ENCODE measurements at regions not wholly inside any gene's neighbourhood (a gene's known extent, or its start where the extent isn't known, plus 50 kb on each side); places are given as distances from the start of the nearest gene placed in this dataset.
A peak's percentile ranks its signal among the peaks of the same experiment; 100 is the strongest.
"Not testable (repeated sequence)": the region's sequence is repeated elsewhere in the genome, so short reads cannot be mapped to it uniquely, and the experiment has no call there.

DNA sequence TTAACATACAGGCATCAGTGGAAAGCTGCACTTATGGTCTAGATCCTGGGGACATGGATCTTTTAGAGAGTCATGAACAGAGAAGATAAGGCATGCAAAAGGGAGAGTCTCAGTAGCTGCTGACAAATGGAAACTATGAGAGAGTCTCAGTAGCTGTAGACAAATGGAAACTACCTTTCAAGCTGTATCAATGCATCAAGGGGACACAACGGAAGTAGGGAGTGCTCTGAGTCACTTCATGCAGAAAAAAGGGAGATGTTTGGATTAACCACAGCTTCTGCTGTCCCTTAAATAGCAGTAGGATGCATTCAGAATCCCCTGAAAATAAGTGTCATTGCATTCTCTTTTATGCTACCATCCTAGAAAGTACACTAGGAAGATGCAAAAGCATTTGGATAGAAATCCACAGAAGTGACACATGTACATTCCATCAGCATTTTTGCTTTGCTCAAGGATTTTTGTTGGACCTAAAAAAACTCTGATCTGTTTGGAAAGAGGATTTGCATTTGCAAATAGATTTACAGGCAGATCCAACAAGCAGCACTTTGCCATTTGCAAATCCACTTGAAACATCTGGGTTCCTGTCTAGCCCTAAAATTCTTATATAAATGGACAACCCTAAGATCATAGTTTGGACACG, 227.5 kb upstream of the LMO3 start:
- no peak for DNase-seq

DNA sequence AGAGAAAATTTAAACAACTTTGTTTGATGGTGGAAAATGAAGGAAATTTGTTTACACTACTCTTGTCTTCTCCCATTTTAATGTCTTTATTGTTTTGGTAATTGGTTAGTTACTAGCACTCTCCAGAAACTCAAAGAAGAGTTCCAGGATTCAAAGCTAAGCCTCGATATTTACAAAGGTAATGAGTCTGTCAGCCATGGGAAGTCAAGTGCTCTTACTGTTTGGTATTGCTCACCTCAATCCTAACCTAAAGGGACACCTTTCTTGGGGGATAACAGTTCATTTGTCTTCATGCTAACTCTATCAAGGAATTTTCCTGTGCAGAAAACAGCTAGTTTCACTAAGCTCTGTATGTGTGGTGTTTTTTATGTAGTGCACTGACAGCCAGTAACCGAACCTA, 222.9 kb upstream of the LMO3 start:
- DNase-seq, result peak; percentile 63

DNA sequence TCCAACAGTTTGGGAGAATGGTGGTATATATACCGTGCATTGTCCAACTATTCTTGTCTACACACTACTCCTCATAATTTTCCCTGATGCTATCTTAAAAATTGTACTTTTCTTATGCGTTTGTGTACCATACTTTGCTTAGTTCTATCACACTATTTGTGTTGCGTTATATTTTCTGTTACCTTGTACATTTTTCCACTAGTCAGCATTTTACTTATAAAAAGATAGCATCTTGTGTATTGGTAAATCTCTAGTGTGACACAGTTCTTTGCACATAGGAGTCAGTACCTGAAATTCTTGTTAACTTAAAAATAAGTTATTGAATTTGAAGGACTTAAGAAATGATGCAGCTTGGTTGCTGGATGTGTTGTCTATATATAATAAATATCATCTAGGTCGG, 201.8 kb upstream of the LMO3 start:
- DNase-seq, result no peak

DNA sequence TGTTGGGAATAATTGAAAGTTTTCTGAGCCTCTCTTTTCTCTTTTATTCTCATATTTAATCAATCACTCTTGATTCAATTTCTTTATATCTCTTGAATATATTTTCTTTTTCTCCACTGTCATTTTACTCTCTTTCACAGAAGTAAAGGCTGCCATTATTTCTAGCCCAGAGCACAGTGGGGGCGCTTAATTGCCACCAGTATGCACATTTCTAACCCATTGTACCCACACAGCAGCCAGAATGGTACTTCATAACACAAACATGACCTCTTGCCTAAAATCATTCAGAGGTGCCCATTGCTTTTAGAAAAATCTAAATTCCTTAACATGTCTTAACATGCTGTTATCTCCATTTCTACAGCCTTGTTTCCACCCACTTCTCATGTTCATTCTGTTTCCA, 190.2 kb upstream of the LMO3 start:
- no peak for DNase-seq

DNA sequence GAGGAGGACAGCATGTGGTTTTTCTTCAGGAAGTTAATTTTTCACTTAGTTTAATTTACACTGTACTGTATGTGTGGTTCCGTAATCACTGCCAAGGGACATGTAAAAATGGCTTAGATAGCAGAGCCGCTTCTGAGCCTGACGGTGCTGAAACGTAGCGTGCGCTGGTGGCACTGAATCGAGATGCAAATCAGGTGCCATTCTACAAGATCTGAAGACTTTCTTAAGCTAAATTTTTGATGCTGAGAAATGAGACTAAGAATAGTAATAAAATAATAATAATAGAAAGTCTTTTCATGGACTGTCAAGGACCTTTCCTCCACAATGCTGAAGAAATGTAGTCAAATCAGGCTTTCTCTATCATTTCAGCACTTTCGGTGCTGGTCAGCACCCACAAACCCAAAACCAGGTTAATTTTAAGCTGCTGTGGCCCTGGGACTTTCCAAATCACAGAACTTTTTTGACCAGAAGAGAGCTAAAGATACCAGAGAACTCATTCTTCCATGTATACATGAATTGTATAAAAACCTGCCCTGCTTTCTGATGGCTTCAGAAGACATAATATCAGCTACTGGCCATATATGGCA, 183.3 kb upstream of the LMO3 start:
- no peak for DNase-seq

DNA sequence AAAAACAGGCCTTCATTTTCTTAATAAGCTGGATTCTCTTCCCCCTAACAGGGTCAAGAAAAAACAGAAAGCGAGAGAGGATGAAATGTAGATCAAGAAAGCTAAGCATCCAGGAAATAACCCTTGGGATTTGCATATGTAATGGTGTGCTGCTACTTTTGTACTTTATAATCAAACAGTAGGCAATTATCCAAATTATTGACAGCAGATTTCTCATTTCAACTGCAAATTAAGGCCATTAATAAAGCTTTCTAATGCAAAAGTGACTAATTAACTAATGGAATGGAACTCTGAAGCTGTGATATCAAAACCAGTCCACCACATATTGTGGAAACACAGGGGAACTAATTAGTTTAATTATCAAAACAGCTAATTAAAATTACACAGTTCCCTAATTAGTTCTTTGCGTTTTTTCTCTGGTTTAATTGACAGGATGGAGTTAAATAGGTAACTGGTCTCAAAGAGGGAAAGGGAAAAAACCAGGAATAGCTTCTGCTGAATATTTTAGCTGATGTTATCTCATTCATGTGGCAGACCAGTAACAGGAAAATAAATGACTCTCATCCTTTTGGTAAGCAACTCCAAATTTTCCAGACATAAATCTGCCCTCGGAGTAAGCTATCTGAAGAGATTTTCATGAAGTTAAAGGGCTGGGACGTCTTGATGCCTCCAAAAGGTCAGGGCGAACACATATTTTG, 182.7 kb upstream of the LMO3 start:
- DNase-seq, result no peak

DNA sequence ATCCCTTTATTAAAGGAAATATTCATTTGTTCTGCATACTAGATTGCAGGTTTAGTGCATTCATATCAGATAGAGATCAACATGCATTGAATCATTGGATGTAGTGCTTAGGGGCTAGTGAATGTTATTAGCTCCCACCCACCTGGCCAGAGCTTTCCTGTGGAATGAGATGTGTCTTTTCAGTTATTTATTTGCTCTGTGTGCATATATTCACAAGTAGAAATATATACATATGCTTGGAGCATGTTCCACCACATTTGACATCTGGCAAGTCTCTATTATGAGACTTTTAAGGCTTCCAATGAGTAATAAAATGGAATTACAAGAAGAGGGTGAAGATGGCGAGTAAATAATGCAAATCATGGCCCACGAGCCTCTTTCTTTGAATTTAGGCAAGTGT, 180.0 kb upstream of the LMO3 start:
- DNase-seq, result no peak

DNA sequence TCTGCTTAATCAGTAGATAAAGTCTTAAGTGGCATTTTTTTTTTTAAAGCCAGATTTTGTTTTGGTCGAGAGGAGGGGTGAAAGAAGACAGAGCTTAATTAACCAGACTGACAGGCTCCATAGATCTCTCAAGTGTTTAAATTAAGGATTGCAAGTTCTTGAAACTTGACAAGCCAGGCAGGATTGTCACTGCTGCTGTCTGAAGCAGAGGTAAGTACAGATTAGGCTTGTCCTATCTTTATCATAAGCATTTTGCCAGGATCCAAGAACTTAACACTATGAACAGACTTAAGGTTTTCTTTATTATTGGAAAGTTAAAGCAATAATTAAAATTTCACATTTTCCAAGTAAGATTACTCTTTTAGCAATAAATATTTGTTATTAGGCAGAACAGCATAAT, 179.6 kb upstream of the LMO3 start:
- no peak for DNase-seq

DNA sequence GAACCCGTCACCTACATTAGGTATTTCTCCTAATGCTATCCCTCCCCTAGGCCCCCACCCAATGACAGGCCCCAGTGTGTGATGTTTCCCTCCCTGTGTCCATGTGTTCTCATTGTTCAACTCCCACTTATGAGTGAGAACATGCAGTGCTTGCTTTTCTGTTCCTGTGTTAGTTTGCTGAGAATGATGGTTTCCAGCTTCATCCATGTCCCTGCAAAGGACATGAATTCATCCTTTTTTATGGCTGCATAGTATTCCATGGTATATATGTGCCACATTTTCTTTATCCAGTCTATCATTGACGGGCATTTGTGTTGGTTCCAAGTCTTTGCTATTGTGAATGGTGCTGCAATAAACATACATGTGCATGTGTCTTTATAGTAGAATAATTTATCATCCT, 163.2 kb upstream of the LMO3 start:
- DNase-seq, result not testable (repeated sequence)

DNA sequence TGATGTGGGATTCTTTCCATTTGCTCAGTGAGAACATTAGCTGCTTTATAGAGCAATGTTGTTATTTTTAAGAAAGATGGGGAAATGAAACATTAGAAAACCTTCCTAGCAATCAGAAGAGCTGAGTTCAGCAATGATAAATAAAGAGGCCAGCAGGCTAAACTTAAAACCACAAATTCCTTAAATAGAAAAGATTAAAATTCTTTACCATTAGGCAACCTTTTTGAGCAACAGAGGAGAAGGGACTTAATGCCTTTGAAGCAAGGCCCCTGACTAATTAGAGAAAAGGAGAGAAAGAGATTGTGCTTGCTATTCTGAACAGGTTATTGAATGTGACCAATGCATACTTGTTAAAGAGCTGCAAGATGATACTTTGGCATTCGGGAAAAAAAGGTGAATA, 160.8 kb upstream of the LMO3 start:
- no peak for DNase-seq

DNA sequence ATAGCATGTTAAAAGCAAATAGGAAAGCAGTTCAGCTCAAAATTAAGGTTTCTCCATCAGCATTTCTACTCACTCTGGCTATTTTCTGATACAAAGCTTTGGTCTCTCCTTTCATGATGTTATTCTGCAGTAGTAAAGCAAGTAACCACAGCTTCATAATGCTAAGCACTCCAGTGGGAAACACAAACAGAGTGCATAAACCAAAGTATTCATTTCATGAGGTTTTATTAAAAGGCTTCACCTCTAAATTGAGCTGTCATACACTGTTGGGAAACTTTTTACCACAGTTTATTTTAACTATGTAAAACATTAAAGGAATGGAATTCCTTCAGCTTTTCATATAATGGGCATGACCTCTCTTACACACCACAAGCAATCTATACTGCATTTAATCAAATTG, 157.9 kb upstream of the LMO3 start:
- DNase-seq, result no peak

DNA sequence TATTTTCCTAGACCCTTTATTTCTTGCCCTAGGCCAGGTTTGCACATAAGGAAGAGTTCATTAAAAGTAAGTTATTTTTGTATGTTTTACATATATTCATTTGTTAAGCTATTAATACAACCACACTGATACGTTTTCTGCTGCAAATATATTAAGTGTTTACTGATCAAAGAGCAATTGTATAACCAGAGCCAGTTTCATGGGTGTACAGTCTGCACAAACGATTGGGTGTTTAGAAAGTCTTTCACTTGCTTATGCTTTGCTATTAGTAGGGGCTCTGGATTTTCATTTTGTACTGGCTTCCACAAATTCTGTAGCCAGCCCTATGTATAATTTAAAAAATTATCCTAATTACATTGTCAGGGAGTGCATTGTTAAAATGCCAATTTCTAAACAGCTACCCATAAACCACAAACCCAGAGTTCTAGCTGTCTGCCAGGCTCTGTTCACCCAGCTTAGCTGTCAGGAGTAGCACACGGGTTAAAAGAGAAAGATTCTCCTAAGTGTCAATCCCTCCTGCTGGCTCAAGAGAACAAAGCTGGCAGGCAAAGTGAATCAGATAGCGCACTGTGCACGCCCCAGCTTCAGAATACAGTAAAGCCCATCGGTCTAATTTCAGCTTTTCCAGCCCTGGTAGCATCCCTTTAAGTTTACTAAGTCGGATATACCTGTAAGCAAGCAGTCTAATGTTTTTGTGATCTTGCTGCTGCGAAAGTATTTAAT, 151.0 kb upstream of the LMO3 start:
- no peak for DNase-seq

DNA sequence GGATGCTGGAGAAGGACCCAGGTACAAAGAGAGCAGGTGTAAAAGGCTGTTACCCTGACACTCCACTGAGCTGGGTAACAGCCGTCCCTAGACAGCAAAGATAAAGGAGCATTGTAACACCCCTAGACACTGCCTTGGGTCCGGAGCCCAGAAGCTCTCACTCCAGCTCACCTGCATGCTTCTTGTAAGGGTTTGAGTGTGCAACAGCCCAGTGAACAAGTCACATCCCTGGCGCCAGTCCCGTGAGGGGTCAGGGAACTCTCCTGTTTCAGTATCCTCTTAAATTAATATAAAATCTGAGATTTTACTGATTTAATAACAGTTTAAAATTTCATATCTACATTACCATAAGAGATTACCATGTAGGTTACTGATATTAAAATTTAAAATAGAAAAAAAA, 124.8 kb upstream of the LMO3 start:
- no peak for DNase-seq

DNA sequence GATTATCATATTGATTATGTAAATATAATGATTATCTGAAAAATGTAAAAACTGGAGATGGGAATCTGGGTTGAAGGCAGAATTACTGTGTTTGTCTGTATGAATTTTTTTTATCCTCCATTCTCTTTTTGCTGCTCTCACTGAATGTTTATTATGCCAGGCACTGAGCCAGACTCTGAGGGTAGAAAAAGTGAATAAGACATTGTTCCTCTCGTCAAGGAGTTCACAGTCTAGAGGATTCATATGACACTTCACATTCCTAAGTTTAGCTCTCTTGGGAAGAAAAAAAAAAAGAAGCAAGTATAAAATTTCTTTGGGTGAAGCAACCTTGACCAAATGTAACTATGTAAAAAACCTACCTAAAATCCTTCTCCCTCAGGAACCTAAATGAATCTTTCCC, 120.9 kb upstream of the LMO3 start:
- DNase-seq, result no peak

DNA sequence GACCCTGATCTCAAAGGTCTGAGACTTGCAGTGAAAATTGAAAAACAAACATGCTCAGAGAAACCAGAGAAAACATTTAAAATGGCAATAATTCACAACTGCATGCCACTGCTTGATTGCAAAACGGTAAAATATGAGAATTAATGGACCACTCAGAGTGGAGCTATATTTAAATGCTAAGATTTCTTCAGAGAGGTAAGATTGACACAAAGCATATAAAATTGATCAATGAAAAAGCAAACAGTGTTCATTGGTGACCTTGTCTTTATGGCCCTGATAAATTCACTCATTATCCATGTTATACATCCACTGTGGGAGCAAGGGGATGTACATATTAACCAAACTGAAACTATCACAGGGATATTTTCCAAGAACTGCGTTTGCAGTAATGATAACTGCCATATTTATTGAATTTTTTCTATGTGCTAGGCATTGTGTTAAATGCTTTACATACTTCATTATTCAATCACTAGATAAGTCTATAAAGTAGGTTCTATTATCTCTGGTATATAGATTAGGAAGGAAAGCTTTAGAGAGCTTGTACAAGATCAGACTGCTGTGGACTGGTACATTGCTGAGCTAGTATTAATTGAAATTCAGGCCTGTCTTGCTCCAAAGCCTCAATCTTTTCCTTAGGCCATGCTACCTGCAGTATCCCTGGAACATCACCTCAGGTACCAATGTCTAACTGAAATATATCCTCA, 113.9 kb upstream of the LMO3 start:
- DNase-seq, result no peak

DNA sequence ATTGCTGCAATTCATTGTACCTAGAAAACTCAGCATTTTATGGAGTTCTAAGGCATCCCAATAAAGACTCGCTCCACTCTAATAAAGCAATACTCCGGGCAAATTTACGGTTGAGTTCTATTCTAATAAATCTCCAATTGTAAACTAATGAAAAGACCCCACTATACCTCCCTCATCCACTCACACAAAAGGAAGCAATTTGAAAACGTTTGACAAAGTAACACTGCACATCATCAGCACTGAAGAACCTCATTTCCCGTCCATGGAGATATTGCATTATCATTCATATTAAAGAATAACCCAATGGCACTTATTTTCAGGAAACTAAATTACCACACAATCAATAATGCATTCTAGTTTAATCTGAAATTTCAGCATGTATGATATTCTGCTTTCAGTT, 111.0 kb upstream of the LMO3 start:
- DNase-seq, result no peak

DNA sequence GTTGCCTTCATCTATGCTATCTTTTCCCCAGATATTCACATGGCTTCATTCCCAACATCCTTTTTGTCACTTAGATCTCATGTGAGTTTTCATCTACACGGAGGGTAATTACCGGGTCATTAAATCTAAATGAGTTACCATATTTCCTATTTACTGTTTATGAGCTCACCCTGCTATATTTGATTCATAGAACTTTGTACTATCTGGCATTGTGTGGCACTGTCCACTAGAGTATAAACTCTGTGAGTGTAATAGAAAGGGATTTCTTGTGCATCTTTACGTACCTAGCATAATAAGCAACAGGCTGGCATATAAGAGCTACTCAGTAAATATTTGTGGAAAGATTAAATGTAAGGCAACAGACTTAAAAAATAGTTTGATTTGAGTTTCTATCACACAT, 86.1 kb upstream of the LMO3 start:
- peak; percentile 52 for DNase-seq

DNA sequence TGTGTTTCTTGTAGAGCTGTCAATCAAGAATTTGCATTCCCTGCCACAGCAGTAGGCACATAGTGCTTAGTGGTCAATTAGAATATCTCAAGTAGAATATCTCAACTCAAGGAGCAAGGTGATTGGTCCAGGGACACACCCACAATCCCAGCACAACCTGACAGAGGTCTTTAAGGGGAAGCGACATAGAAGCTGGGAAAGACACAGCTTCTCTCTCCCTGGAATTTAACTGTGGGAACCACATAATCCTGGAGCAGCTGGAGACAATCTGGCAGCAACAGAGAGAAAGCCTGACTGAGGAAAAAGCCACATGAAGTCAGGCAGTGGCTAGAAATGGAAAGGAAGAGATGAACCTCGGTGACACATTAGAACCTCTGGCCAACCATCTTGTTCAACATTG, 85.7 kb upstream of the LMO3 start:
- peak; percentile 52 for DNase-seq

DNA sequence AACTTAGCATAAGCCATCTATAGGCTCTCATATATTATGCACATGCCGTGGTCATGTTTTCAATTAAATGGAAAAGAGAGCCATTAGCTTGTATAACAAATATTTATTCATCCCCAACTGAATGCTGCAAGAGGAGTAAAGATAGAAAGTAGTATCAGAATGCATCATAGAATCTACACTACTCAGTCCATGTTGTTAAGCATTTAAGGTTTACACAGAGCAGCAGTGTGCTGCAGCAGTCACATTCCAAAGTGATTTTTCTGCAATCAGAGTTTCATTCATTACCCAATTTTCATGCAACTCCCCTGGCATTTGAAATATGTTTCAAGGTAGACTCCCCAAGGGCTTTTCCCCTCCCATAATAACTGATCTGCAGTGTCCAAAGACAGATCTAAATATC, 82.2 kb upstream of the LMO3 start:
- no peak for DNase-seq

DNA sequence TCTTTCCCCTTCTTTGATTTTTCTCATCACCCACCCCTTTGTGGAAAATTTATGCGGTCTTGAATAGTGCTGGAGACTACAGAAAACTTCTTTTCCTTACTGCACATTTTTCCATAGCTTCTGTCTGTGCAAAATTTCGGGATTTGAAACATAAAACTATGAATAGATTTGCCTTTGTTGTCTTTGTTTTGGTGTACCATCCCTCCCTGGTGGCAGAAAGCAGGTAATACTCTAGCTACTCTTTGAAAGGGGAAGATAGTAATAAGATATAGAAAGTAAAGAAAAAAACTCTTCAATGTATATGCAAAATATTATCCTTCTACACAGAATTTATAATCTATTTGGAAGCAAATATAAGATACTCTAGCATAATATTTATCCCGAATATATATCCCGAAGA, 79.1 kb upstream of the LMO3 start:
- peak; percentile 55 for DNase-seq

DNA sequence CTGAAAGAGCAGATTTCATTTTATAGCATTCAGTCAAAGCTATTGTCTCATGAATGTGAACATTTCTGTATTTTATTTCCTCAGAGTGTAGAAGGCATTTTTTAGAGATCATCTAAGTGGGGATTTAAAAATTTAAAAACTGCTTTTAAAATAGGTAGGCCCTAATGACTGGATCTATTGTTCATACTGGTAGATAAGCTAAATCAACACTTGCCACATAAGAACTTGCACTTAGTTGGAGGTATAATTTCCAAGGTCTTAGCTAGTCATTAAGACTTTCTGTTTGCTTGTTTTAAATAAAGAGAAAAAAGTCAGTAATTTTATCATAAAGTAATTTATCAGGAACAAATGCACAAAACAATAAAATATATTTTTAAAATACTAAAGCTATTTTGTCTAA, 75.2 kb upstream of the LMO3 start:
- DNase-seq, result no peak

DNA sequence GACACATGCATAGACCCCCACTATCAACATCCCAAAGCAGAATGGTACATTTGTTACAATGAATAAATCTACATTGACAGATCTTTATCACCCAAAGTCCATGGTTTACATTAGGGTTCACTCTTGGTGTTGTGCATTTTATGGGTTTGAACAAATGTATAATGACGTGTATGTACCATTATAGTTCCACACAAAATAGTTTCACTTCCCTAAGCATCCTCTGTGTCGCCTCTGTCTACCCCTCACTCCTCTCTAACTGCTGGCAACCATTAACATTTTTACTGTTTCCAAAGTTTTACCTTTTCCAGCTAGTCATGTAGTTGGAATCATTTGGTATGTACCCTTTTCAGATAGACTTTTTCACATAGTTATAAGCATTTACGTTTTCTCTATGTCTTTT, 69.5 kb upstream of the LMO3 start:
- DNase-seq, result no peak

DNA sequence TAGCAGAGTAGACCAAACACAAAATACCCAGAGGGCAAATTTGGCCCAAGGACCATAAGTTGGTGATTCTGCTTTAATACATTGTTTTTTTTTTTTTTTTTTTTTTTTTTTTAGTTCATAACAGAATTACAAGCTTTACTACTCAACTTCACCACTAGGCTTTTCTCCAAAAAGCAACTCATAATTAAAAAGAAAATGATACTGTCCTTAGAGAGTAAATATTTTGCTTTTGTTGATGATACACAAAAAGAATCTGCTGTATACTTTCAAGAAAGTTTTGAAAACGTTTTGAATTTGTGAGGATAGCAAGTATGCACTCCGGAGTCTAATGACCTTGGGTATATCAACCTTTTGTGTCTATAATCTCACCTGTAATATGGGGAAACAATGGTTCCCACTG, 68.9 kb upstream of the LMO3 start:
- DNase-seq, result peak; percentile 12

All from DMS53 (cell line).